A549 (cell line): ENCODE measurements at regions not wholly inside any gene's neighbourhood (a gene's known extent, or its start where the extent isn't known, plus 50 kb on each side); places are given as distances from the start of the nearest gene placed in this dataset.

Experiments
- ATAC-seq, 2 experiments: fragments of 200-7000 bp in 1 of 2; fragments of >200 bp in 1 of 2; cut with Nextera tagmentation in 1 of 2; cut with Tn5 transposase in 1 of 2; 3 replicates each; pipeline versions ENCODE4 v1.8.0 to v1.9.1; 2018 to 2020; ENCODE audit warnings: mild to moderate bottlenecking in 1 of 2, moderate library complexity in 1 of 2
- CTCF ChIA-PET: fragments of 300-600 bp; sonication (Branson Sonifier 250); formaldehyde crosslinking; extraction: SDS; loops from one replicate; lab custom pipeline; 2021; ENCODE audit warnings: antibody characterized with exemption, inconsistent platforms; lab: Yijun Ruan, JAX
- POLR2A ChIA-PET: fragments of 350-600 bp; formaldehyde crosslinking; extraction: SDS; loops from one replicate; lab custom pipeline; 2021; ENCODE audit warnings: antibody characterized with exemption, inconsistent platforms; lab: Yijun Ruan, JAX
- DNase-seq, 2 experiments: peaks; one replicate each; pipeline versions ENCODE4 v3.0.0 to v3.0.0-alpha.2; 2011 to 2016; ENCODE audit warnings: low read depth in 1 of 2, low spot score in 1 of 2
- FAIRE-seq: peaks from 2 replicates; lab custom pipeline; 2011; peaks lifted over from hg19 to GRCh38; lab: Jason Lieb, UNC
- H3K27ac ChIP-seq, 2 experiments: fragments of >200 bp; sonication (Bioruptor Twin); formaldehyde crosslinking; 3 replicates each; pipeline ENCODE4 v1.5.1; 2016 to 2017
- H3K4me1 ChIP-seq: fragments of >200 bp; sonication (Bioruptor Twin); formaldehyde crosslinking; 3 replicates; pipeline ENCODE4 v1.6.1; 2016
- H3K4me2 ChIP-seq: fragments of >200 bp; sonication (Bioruptor Twin); formaldehyde crosslinking; 3 replicates; pipeline ENCODE4 v1.6.1; 2016
- H3K4me3 ChIP-seq: fragments of >200 bp; sonication (Bioruptor Twin); formaldehyde crosslinking; 3 replicates; pipeline ENCODE4 v1.5.1; 2016
- H3K9me3 ChIP-seq: fragments of >200 bp; sonication (Bioruptor Twin); formaldehyde crosslinking; 3 replicates; pipeline ENCODE4 v1.6.1; 2016
- BCL3 ChIP-seq: fragments of >200 bp; sonication (Bioruptor Twin); formaldehyde crosslinking; IDR thresholded peaks from 3 replicates; pipeline ENCODE4 v1.6.1; 2016
- BHLHE40 ChIP-seq: IDR thresholded peaks from 2 replicates; pipeline ENCODE4 v1.6.1; 2012; ENCODE audit warnings: low read depth, low read length, inconsistent platforms
- CBX2 ChIP-seq: fragments of 200-600 bp; sonication (generic); IDR thresholded peaks from 2 replicates; pipeline ENCODE4 v1.6.1; 2016; ENCODE audit warnings: low read depth, mild to moderate bottlenecking, borderline replicate concordance
- CBX8 ChIP-seq: fragments of 200-600 bp; sonication (generic); IDR thresholded peaks from 2 replicates; pipeline ENCODE4 v1.6.1; 2016
- EHF ChIP-seq: fragments of 250-450 bp; sonication (Bioruptor Pico); IDR thresholded peaks from 2 replicates; pipeline ENCODE4 v1.5.0; 2020; ENCODE audit warnings: mild to moderate bottlenecking
- EHMT2 ChIP-seq: fragments of 200-600 bp; sonication (generic); IDR thresholded peaks from 2 replicates; pipeline ENCODE4 v1.6.1; 2016; ENCODE audit warnings: antibody characterized with exemption, low read depth, mild to moderate bottlenecking, moderate library complexity
- ELK1 ChIP-seq: fragments of 150-350 bp; IDR thresholded peaks from 2 replicates; pipeline ENCODE4 v1.6.1; 2014; ENCODE audit warnings: low read depth, mild to moderate bottlenecking, low read length
- EP300 ChIP-seq, 2 experiments: fragments of >200 bp; sonication (Bioruptor Twin); formaldehyde crosslinking; IDR thresholded peaks; 2 replicates in 1 of 2; 3 replicates in 1 of 2; pipeline ENCODE4 v1.6.1; 2016 to 2017
- ESRRA ChIP-seq: fragments of 150-350 bp; IDR thresholded peaks from 2 replicates; pipeline ENCODE4 v1.6.1; 2014; ENCODE audit warnings: mild to moderate bottlenecking, low read length, borderline replicate concordance
- FOSL2 ChIP-seq, 2 experiments: fragments of 450-650 bp in 1 of 2; fragments of >200 bp in 1 of 2; sonication (Bioruptor Twin) in 1 of 2; formaldehyde crosslinking; IDR thresholded peaks; 2 replicates each; pipeline versions ENCODE4 v1.5.0 to v1.6.1; 2016 to 2020; ENCODE audit warnings: mild to moderate bottlenecking in 1 of 2, moderate library complexity in 1 of 2
- FOXS1 ChIP-seq: fragments of 250-450 bp; sonication (Bioruptor Pico); IDR thresholded peaks from 2 replicates; pipeline ENCODE4 v1.5.0; 2020; ENCODE audit warnings: mild to moderate bottlenecking, moderate library complexity
- HOXA7 ChIP-seq: fragments of 250-450 bp; sonication (Bioruptor Pico); IDR thresholded peaks from 2 replicates; pipeline ENCODE4 v1.5.0; 2020; ENCODE audit warnings: mild to moderate bottlenecking, moderate library complexity
- HOXB5 ChIP-seq: fragments of 250-450 bp; sonication (Bioruptor Pico); IDR thresholded peaks from 2 replicates; pipeline ENCODE4 v1.5.0; 2020; ENCODE audit warnings: mild to moderate bottlenecking, moderate library complexity
- KDM5A ChIP-seq: fragments of 200-600 bp; sonication (generic); IDR thresholded peaks from 2 replicates; pipeline ENCODE4 v1.6.1; 2016; ENCODE audit warnings: antibody characterized with exemption, mild to moderate bottlenecking
- NPAS2 ChIP-seq: fragments of 250-450 bp; sonication (Bioruptor Pico); IDR thresholded peaks from 2 replicates; pipeline ENCODE4 v1.8.0; 2022; ENCODE audit warnings: mild to moderate bottlenecking, moderate library complexity, borderline replicate concordance
- PBX3 ChIP-seq: IDR thresholded peaks from 2 replicates; pipeline ENCODE4 v1.6.1; 2012
- PHF8 ChIP-seq: fragments of 200-600 bp; sonication (generic); IDR thresholded peaks from 2 replicates; pipeline ENCODE4 v1.6.1; 2016; ENCODE audit warnings: low read depth, mild to moderate bottlenecking, antibody characterized with exemption, moderate library complexity, borderline replicate concordance
- RAD21 ChIP-seq, 2 experiments: fragments of >200 bp in 1 of 2; sonication (Bioruptor Twin) in 1 of 2; formaldehyde crosslinking in 1 of 2; IDR thresholded peaks in 1 of 2; conservative IDR thresholded peaks in 1 of 2; 2 replicates in 1 of 2; 3 replicates in 1 of 2; pipeline ENCODE4 v1.6.1; 2012 to 2018; ENCODE audit warnings: inconsistent platforms in 1 of 2
- RARB ChIP-seq: fragments of 250-450 bp; sonication (Bioruptor Pico); IDR thresholded peaks from 2 replicates; pipeline ENCODE4 v1.8.0; 2021; ENCODE audit warnings: mild to moderate bottlenecking, moderate library complexity
- SMC3 ChIP-seq: fragments of >200 bp; sonication (Bioruptor Twin); formaldehyde crosslinking; IDR thresholded peaks from 3 replicates; pipeline ENCODE4 v1.6.1; 2018; ENCODE audit warnings: inconsistent platforms
- USF2 ChIP-seq: fragments of 450-650 bp; IDR thresholded peaks from 2 replicates; pipeline ENCODE4 v1.6.1; 2014; ENCODE audit warnings: antibody characterized with exemption
- ZNF302 ChIP-seq: fragments of 250-450 bp; sonication (Bioruptor Pico); IDR thresholded peaks from 2 replicates; pipeline ENCODE4 v1.9.0; 2021; ENCODE audit warnings: inconsistent platforms, mild to moderate bottlenecking, moderate library complexity
- WGBS: methylation state at CpG from one replicate; pipeline ENCODE4 v1.1.6; 2017; ENCODE audit errors: missing lambda C conversion rate; 5-methylcytosine and 5-hydroxymethylcytosine counted together

- Histone ChIP-seq H3K27ac (no peak overlapping the region), H3K4me2 (no peak overlapping the region), H3K9me3 (no peaks in the 10 kb centered on the region), H3K4me3 (no peak overlapping the region), H3K4me1 (no peaks in the 10 kb centered on the region)
- WGBS, result 5% methylated on average over 5 of the region's 5 CpGs
- ChIA-PET CTCF (no interaction called here), POLR2A (no interaction called here)
- no peak for ATAC-seq
- TF ChIP-seq FOXS1 (CRISPR knock-in tag), result no peak
- no peak for TF ChIP-seq EHF (CRISPR knock-in tag)
- no peak for TF ChIP-seq EP300 (IDR thresholded peaks at IDR 0.05)
- no peak for TF ChIP-seq CBX8
- no peak for TF ChIP-seq HOXA7 (CRISPR knock-in tag)
- no peak for TF ChIP-seq ELK1
- no peak for TF ChIP-seq KDM5A
- no peak for TF ChIP-seq RARB (CRISPR knock-in tag)
- no peak for TF ChIP-seq BCL3
- no peak for TF ChIP-seq ZNF302 (CRISPR knock-in tag)
- TF ChIP-seq SMC3, result no peak
- TF ChIP-seq USF2, result no peak
- TF ChIP-seq RAD21 (conservative IDR thresholded peaks at IDR 0.05 in 1 of 2, IDR thresholded peaks at IDR 0.05 in 1 of 2), result no peak
- no peak for TF ChIP-seq FOSL2 (IDR thresholded peaks at IDR 0.05)
- TF ChIP-seq FOSL2 (CRISPR knock-in tag; IDR thresholded peaks at IDR 0.05), result no peak
- no peak for TF ChIP-seq EHMT2
- no peak for TF ChIP-seq CBX2
- no peak for TF ChIP-seq HOXB5 (CRISPR knock-in tag)
- FAIRE-seq, result no peak
- DNase-seq, result no peak
Observed at GRCh38 chr4:20575486-20575885, 124.8 kb upstream of the PACRGL start.

GRCh38 chr4:20576861-20577260, 123.4 kb upstream of the PACRGL start:
- TF ChIP-seq KDM5A, result no peak
- no peak for TF ChIP-seq USF2
- no peak for TF ChIP-seq BHLHE40
- no peak for TF ChIP-seq ESRRA
- no peak for TF ChIP-seq PHF8
- TF ChIP-seq PBX3, result no peak
- TF ChIP-seq NPAS2 (CRISPR knock-in tag), result no peak
- no peak for ATAC-seq
- no peak for FAIRE-seq
- H3K27ac ChIP-seq, result no peak overlapping the region
- CTCF ChIA-PET, result no interaction called here
- POLR2A ChIA-PET, result no interaction called here
- no peaks in the 10 kb centered on the region for H3K9me3 ChIP-seq
- H3K4me1 ChIP-seq, result no peaks in the 10 kb centered on the region
- no peak overlapping the region for H3K4me2 ChIP-seq
- no peak overlapping the region for H3K4me3 ChIP-seq
- DNase-seq, result no peak
